ENCODE measurements at regions not wholly inside any gene's neighbourhood (a gene's known extent, or its start where the extent isn't known, plus 50 kb on each side); places are given as distances from the start of the nearest gene placed in this dataset.

DNA sequence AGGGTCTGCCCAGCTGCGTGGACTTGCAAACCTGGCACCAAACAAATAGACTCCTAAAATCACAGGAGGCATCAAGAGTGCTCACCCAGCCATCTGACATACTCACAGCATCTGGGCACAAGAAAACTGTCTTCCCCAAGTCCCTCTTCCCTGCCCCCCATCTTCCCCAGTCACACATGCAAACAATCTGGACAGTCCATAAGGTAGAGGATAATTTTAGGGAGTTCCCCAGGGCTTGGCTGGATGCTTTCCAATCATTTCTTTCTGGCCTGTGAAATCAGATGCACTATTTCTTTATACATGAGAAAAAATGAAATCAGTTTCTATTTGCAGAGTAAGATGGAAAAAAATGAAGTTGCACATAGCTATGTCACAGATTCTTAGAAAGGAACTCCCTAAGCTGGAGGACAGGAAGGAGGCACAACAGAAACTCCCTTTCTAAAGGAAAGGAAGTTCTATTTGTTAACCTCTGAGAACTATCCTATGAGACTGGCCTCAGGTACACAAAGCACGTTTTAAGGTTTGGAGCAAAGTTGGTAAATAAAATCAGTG, 342.3 kb downstream of the HNRNPD start:
- DNase-seq (ENCODE audit: low spot score): no peak

DNA sequence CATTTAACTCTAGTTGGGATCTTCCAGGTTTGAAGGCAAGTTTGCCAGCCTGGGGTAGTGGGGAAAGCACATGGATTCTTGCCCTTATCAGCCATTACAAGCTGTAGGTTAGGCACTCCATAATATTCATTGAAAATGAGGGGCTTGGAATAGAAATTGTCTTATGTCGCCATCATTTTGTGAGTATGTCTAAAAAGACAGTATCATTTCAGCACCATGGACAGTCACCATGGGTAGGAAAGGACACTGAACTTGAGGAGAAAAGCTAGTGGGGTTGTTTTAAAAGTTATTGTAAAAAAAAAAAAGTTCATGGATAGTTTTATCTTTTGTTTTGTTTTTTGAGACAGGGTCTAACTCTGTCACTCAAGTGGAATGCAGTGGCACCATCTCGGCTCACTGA, 356.1 kb downstream of the HNRNPD start:
- no peak for DNase-seq (ENCODE audit: low spot score)

DNA sequence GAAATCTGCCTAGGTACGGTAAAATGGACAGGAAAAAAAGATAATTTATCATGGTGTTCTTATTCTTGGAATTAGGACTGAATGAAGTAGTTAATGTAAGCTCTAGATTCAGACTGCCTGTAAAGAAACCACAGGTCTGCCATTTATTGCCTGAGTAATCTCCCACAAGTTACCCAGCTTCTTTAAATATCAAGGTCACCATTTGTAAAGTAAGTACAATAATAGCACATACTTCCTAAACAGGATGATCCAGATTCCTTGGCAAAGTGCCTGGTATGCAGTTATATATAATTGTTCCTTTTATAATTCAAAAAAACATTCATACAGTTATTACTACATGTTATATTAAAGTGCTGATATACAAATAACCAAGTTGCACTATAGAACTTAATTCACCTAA, 368.6 kb downstream of the HNRNPD start:
- no peak for DNase-seq (ENCODE audit: low spot score)

DNA sequence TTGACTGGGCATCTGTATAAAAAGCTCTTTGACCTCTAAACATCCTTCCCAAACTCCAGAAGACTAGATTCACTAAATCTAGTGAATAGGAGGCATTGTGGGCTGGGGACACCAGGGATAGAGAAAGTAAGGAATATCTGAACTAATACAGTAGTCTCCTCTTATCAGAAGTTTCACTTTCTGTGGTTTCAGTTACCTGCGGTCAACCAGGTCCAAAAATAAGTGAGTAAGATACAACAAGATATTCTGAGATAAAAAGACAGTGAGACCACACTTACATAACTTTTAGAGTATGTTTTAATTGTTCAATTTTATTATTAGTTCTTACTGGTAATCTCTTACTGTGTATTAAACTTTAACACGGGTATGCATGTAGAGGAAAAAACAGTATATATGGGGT, 376.5 kb downstream of the HNRNPD start:
- DNase-seq (ENCODE audit: low spot score): no peak

DNA sequence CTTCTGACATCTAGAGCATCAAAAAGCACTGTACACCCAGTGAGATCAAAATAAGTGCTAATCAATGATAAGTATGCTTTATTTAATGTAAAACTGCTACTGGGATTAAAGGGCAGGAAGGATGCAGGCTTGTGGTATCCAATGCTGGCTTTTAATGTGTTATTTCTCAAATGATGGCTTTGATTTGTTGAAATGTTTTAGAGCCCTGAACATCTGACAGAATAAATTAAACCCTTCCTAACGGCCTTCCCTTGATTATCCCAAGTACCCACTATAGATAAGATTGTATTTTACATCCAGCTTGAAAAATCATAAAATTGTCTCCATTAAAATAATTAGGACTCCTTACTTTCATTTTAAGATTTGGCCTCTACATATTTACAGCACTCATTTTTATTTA, 382.9 kb downstream of the HNRNPD start:
- no peak for DNase-seq (ENCODE audit: low spot score)

DNA sequence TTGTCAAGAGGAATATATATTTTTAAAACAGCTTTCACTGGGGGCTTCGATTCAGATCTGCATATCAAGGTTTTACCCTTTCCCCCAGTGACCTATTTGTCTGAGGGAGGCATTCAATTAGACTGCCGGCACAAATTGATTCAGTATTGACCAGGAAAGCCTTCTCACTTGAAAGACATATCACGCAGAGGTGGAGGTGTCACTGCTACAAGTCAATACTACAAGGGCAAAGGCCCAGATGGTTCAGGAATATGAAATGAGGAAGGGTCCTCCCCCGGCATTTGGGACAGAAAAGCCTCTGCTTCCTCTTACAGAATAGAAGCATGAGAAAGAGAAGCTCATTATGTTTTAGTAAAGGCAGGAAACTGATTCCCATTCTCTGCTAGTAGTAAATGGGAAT, 383.6 kb downstream of the HNRNPD start:
- DNase-seq (ENCODE audit: low spot score): no peak

DNA sequence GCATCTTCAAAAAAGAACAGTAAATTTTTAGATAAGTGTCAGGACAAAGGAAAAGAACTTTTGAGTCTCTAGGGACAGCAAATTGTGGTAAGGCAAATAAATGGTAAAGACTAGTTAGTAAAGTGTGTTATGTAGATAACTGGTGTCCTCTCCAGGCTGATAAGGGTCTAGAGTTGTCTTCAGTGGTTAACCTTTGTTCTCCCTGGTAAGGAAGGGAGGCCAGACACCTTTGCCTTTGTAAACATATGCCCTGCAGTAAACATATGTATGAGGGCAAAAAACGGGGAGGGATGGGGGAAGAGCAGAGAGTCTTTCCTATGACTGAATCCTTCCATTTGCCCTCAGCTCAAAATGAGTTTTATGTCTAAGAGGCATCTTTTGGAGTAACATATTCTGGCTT, 384.6 kb downstream of the HNRNPD start:
- no peak for DNase-seq (ENCODE audit: low spot score)

DNA sequence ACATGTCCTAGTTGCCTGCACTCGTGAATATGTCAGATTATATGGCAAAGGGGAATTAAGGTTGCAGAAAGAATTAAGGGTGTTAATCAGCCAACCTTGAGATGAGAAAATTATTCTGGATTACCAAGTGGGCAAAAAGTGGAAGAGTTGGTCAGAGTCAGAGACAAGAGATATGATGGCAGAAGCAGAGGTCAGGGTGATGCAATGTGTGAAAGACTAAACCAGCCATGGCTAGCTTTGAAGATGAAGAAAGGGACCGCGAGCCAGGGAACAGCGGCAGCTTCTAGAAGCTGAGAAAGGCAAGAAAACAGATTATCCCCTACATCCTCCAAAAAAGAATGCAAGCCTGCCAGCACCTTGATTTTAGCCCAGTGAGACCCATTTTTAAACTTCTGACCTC, 385.6 kb downstream of the HNRNPD start:
- no peak for DNase-seq (ENCODE audit: low spot score)

DNA sequence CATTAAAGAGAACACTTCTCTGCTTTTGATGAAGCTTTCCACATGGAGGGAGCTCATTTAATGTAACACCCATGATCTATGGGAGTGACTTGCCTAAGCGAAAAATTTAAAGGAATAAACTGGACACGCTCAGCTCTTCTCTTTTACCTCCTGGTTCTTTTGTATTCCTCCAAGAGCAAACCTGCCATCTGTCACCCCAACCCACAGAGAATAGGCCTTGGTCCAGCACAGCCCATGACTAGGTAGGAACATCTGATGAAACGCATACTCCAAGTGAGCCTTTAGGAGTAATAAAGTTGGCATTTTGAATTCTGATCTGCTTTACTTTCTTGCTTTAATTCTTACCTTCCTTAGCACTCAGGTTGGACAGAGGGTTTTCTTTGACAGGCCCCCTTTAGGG, 389.0 kb downstream of the HNRNPD start:
- DNase-seq (ENCODE audit: low spot score): no peak

DNA sequence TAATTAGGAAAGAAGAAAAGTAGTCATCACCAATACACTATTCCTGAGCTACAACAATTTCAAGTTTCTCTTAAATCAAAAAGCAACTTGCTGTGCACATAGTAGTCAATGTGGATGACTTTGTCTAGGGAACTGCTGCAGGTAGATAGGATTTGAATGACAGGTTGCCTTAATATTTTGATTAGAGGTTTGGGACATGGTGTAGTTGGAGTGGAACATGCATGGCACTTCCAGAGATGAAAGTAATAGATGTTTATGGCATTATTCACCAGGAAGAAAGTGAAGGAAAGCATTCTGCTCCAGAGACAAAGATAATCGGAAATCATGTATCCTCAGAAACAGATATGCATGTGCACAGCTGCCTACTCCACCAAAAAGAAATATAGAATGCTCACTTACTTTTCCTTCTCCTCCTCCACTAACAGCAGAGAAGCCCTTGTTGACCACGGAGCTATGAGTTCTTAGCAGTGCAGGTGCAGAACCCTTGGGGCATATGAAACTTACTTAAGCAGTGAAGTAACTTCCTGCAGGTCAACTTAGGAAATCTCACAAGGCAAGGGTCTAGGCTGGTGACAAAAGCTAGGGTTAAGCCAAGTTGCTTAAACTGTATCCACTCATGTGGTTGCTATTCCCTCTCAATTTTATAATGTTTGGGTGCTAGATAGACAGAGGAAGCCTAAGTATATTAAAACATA, 390.8 kb downstream of the HNRNPD start:
- no peak for DNase-seq (ENCODE audit: low spot score)

DNA sequence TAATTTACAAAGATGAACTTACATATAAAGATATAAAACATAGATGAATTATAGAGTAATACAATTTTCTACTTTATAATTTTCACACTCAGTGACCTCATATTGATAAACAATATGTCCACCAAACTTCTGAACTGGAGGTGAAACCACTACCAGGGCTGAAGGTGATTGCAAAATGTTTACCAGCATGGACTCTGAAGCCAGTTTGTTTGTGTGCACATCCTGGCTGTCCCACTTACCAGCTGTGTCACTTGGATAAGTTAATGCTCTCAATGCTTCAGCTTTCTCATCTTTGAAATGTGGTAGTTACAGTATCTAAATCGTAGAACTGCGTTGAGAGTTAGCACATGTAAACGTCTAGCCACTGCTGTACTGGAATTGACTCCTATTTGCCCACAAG, 392.6 kb downstream of the HNRNPD start:
- no peak for DNase-seq (ENCODE audit: low spot score)

DNA sequence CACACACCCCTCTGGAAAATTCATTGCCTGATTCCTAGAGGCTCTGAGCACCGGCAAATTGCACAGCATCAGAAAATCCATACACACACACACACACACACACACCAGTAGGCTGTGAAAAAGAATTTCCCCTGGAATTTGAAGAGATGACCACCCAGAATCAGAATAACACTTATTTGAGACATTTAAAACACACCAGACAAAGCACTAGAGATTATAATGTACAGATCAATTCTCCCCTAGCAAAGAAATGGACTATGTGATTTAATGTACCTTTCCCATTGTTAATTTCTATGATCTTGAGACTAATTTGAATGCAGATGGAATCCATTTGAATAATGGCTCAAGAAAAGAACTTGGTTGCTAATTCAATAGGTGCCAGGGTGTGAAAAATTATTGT, 399.3 kb downstream of the HNRNPD start:
- DNase-seq (ENCODE audit: low spot score): no peak

DNA sequence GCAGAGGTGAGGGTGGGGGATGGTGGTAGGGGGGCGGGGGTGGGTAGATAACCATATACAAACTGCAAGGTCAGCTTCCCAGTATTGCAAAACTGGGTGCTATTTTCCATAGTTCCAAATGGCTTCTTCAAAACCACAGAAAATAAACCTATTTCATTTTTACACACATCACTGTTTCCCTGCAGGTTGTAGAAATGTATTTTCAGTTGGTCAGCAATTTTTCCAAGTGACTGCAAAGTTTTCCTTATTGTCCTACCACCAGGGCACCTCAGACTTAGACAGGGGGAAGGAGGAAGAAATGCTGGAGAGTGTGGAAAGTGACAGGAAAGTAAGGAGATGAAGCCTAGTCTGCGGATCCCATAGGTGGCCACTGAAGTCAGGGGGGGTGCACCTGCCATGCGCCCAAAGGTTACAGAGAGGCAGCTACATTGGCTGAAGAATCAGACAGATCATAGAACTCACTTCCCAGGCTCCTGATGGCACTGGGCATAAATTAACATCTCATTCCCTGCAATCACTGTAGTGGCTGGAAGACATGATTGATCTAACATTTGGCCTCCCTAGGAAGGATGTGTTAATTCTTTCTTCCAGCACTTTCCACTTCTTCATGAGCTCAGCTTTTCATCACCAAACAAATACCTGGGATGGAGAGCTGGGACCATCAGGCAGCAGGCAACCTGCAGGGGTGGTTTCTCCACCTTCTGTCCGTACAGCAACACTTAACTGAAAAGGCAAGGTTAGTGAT, 402.0 kb downstream of the HNRNPD start:
- DNase-seq (ENCODE audit: low spot score): no peak

DNA sequence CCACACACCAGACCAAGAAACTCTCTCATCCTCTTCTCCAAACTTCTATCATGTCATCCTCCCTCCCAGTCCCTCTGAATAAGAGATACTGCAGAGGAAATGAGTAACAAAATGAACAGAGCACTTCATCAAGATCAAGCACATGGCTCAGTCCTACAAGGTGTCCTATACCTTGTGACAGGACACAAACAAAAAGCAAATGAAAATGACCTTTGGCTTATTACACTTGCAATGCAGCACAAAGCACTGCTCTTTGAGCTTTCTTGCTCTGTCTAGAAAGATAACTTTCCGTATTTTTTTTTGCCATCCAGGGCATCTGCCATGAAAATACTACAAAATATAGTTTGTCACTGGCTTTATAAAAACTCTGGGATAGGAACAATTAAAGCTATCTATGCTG, 402.7 kb downstream of the HNRNPD start:
- DNase-seq (ENCODE audit: low spot score): no peak

DNA sequence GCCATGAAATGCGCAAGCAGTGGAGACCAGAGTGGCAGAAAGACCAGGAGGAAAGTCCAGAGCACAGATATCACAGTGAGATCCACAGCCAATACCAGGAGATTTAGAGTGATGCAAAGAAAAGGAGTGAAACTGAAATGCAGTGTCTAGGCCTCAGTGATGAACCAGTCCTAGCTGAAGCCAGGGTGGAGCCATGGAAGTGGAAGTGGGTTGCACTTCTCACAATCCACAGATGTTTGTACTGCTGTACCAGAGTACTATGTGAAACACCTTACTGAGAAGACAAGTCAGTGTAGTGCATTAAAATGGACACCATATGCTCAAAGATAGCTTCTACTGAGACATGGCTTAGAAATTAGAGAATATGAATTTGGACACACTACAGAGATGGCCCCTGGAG, 403.3 kb downstream of the HNRNPD start:
- no peak for DNase-seq (ENCODE audit: low spot score)

DNA sequence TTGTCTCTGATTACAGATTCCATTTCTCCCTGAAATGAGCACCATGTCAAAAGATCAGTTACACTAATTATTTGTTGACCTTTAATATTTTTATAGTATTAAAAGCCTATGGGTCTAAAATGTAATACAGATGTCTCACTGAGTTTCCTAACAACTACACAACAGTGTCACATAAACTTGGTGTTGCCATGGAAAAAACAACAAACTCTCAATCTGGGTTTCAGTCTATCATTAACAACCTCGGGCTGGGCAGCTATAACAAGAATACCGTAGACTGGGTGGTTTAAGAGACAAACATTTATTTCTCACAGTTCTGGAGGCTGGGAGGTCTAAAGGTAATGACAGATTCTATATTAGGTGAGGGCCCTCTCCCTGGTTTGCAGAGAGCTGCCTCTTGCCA, 407.1 kb downstream of the HNRNPD start:
- no peak for DNase-seq (ENCODE audit: low spot score)

DNA sequence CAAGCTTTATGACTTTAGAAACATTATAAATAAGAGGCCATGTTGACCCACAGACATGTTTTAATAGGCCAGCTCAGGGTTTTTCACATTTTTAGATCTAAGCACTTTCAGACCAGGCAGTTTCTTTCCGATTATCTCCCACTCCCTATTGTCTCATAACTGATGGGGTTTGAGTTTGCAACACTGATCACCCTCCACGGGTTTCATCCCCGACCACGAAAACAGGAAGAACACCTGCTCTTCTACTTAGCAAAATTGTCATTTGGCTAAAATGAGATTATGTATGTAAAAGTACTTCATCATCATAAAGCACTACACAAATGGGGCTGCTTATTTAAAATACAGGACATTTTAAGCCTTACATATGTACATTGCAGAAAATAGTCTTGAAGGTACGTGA, 407.9 kb downstream of the HNRNPD start:
- DNase-seq (ENCODE audit: low spot score): no peak

DNA sequence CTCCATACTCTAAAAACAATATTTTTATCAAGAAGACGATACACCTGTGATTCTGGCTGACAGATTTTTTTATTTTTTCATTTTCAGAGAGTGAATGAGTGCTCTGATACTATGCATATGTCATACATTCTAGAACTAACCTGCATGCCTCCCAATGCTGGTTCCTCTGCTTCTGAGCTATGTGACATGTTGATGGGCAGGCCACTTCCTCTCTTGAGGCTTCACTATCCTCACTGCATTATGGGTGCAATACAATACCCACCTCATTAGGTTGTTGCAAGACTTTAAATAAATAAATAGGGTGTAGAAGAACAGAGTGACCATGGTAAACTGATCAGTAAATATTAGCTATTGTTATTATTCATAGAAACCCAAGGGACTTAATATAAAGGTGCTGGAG, 408.3 kb downstream of the HNRNPD start:
- no peak for DNase-seq (ENCODE audit: low spot score)

DNA sequence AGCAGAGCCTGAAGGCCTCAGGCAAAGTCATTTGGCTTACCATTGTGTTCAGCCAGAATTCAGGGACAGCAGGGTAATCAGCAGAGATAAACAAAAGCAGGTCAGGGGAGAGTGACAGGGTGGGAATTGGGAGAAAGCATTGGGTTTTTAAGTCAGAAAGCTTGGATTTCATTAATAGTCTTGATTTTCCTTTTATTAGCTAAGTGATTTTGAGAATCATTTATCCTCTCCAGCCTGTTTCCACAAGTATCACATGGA, 410.1 kb downstream of the HNRNPD start:
- DNase-seq (ENCODE audit: low spot score): no peak

DNA sequence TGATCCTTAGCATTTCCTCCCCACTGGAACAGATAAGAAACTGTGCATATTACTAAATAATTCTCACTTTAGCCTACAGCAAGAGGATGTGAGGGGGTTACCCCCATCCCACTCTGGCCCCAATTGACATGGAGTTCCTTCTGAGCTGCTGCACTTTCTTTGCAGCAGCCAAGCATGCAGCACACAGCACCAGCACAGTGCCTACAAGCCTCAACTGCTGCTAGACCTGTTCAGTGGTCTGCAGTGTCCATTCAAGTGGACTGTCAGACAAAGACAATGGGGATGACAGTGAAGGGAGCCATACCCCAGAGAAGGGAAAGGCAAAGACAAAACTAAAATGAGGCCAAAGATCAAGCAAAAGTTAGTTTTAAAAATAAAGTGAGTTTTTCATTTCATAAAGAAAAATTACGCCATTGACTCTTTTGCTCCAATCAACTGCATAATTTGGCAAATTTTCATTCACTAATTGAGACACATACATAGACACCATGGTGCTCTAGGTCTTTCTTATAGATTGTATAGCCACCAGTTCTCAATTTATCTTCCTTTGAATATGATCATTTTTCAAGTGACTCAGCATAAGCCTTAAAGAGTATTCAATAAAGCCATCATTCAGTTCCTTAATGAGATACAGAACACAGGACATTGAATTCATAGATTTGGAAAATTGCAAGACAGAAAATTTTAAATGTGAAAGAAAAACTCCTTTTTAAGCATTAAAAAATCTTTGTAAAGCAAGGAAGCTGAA, 410.6 kb downstream of the HNRNPD start:
- no peak for DNase-seq (ENCODE audit: low spot score)

DNA sequence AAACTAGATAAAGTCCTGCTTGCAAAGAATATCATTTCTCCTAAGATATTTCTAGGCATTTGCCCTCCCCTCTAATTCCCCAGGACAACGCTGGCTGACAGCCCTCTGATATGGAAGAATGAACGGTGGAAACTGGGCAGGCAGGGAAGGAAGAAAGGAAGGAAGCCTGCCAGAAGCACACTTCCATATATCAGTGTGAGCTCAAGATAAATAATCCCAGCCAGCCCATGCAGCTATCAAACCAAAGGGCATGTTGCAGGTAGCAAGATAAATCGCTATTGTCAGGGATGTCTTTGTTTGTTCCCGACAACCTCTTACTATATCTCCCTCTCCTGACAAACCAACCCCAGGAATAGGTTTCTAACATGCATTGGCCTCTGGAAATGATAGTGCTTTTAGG, 412.8 kb downstream of the HNRNPD start:
- no peak for DNase-seq (ENCODE audit: low spot score)

DNA sequence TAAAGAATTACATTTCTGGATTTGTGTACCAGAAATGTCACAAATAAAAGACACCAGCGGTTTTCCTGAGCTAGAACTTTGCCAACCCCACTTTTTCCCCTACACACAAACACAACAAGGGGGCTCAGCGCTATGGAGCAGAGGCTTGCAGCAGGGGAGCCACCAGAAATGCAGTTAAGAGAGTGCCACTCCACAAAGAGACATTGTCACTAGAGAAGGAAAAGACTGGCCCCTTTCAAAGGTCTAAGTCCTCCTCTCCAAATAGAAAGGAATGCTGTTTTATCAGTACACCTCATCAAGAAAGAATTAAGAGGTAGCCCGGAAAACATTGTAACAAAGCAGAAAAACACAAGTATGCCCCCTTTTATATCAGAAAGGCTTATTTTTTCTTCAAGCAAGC, 419.5 kb downstream of the HNRNPD start:
- DNase-seq (ENCODE audit: low spot score): no peak

DNA sequence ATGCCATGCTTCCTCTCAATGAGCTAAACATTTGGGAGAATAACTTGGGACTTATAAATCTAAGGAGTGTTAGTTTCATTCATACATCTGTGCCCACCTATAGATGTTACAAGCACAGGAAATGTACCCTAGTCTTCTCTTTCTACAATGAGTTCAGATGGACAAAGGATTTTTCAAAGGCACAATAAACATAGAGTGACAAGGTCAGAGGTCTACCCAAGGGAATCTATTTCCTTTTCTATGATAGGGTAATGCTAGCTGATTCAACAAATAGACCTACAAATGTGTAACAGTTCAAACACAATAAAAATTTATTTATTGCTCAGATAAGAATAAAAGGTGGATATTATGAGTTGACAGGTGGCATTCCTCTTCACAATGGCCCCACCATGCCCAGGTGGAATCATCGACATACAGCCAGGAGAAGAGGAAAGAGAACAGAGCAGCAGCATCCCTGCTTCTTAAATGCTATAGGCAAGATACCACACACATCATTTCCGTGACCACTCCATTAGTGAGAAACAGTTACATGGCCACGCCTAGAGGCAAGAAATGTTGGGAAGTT, 421.8 kb downstream of the HNRNPD start:
- no peak for DNase-seq (ENCODE audit: low spot score)
